Panc1 (cell line): ENCODE measurements at regions not wholly inside any gene's neighbourhood (a gene's known extent, or its start where the extent isn't known, plus 50 kb on each side); places are given as distances from the start of the nearest gene placed in this dataset.

ENCODE experiments used
- POLR2AphosphoS5 ChIP-seq: IDR thresholded peaks from 2 replicates; pipeline ENCODE4 v1.6.1; 2012; ENCODE audit warnings: mild to moderate bottlenecking, low read depth, low read length, moderate library complexity
- SIN3A ChIP-seq: IDR thresholded peaks from 2 replicates; pipeline ENCODE4 v1.6.1; 2012; ENCODE audit warnings: low read depth, mild to moderate bottlenecking, low read length, moderate library complexity, borderline replicate concordance; ENCODE audit not compliant: insufficient read depth
- TCF7L2 ChIP-seq: IDR thresholded peaks from 2 replicates; pipeline ENCODE4 v1.6.1; 2011; ENCODE audit warnings: mild to moderate bottlenecking, low read depth, low read length, inconsistent platforms
- TF ChIP-seq, protein P1 (sequence below): fragments of 450-650 bp; IDR thresholded peaks from 2 replicates; pipeline ENCODE4 v1.5.1; 2017; ENCODE audit warnings: mild to moderate bottlenecking
- TF ChIP-seq, protein P2 (sequence below), 2 experiments: IDR thresholded peaks; 2 replicates each; pipeline ENCODE4 v1.6.1; 2011 to 2012; ENCODE audit warnings: low read depth in 2 of 2, control low read depth in 1 of 2, low read length in 1 of 2, mild to moderate bottlenecking in 1 of 2, moderate library complexity in 1 of 2; ENCODE audit not compliant: insufficient read depth in 1 of 2

- TF ChIP-seq, protein P1, sequence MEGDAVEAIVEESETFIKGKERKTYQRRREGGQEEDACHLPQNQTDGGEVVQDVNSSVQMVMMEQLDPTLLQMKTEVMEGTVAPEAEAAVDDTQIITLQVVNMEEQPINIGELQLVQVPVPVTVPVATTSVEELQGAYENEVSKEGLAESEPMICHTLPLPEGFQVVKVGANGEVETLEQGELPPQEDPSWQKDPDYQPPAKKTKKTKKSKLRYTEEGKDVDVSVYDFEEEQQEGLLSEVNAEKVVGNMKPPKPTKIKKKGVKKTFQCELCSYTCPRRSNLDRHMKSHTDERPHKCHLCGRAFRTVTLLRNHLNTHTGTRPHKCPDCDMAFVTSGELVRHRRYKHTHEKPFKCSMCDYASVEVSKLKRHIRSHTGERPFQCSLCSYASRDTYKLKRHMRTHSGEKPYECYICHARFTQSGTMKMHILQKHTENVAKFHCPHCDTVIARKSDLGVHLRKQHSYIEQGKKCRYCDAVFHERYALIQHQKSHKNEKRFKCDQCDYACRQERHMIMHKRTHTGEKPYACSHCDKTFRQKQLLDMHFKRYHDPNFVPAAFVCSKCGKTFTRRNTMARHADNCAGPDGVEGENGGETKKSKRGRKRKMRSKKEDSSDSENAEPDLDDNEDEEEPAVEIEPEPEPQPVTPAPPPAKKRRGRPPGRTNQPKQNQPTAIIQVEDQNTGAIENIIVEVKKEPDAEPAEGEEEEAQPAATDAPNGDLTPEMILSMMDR = no peak
- TF ChIP-seq, protein P2, sequence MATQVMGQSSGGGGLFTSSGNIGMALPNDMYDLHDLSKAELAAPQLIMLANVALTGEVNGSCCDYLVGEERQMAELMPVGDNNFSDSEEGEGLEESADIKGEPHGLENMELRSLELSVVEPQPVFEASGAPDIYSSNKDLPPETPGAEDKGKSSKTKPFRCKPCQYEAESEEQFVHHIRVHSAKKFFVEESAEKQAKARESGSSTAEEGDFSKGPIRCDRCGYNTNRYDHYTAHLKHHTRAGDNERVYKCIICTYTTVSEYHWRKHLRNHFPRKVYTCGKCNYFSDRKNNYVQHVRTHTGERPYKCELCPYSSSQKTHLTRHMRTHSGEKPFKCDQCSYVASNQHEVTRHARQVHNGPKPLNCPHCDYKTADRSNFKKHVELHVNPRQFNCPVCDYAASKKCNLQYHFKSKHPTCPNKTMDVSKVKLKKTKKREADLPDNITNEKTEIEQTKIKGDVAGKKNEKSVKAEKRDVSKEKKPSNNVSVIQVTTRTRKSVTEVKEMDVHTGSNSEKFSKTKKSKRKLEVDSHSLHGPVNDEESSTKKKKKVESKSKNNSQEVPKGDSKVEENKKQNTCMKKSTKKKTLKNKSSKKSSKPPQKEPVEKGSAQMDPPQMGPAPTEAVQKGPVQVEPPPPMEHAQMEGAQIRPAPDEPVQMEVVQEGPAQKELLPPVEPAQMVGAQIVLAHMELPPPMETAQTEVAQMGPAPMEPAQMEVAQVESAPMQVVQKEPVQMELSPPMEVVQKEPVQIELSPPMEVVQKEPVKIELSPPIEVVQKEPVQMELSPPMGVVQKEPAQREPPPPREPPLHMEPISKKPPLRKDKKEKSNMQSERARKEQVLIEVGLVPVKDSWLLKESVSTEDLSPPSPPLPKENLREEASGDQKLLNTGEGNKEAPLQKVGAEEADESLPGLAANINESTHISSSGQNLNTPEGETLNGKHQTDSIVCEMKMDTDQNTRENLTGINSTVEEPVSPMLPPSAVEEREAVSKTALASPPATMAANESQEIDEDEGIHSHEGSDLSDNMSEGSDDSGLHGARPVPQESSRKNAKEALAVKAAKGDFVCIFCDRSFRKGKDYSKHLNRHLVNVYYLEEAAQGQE (IDR thresholded peaks at IDR 0.05; ENCODE audit: insufficient read depth in 1 of 2, low read depth in 2 of 2, low read length in 1 of 2) = no peak
- TF ChIP-seq TCF7L2 (no peak), POLR2AphosphoS5 (no peak), SIN3A (no peak)
Observed at GRCh38 chr1:220966041-220966440, 86.8 kb downstream of the HLX start.
